Keratinocyte (primary cell): ENCODE measurements at regions not wholly inside any gene's neighbourhood (a gene's known extent, or its start where the extent isn't known, plus 50 kb on each side); places are given as distances from the start of the nearest gene placed in this dataset.

Experiments
- DNase-seq: peaks from one replicate; pipeline ENCODE4 v3.0.0-alpha.2; 2011; ENCODE audit warnings: low read depth, missing footprints, low spot score
- FAIRE-seq: peaks from 2 replicates; lab custom pipeline; 2011; peaks lifted over from hg19 to GRCh38; lab: Jason Lieb, UNC
- H2AFZ ChIP-seq: 2 replicates; pipeline ENCODE4 v1.6.0; 2012; ENCODE audit warnings: low read length, control low read depth, inconsistent platforms; ENCODE audit not compliant: control insufficient read depth
- H3K27ac ChIP-seq: 2 replicates; pipeline ENCODE4 v1.5.1; 2011; ENCODE audit warnings: low read length; ENCODE audit not compliant: control insufficient read depth, insufficient read depth
- H3K27me3 ChIP-seq: 3 replicates; pipeline ENCODE4 v1.6.0; 2011; ENCODE audit warnings: low read length; ENCODE audit not compliant: control insufficient read depth, insufficient read depth; ENCODE audit errors: extremely low read depth
- H3K36me3 ChIP-seq, 2 experiments: 2 replicates in 1 of 2; 3 replicates in 1 of 2; pipeline ENCODE4 v1.5.1; 2011; ENCODE audit warnings: low read length in 2 of 2, mild to moderate bottlenecking in 1 of 2; ENCODE audit not compliant: control insufficient read depth in 2 of 2, insufficient read depth in 2 of 2; ENCODE audit errors: extremely low read depth in 1 of 2
- H3K4me1 ChIP-seq: 3 replicates; pipeline ENCODE4 v1.5.1; 2011; ENCODE audit warnings: low read length; ENCODE audit not compliant: control insufficient read depth, insufficient read depth; ENCODE audit errors: extremely low read depth
- H3K4me2 ChIP-seq: 3 replicates; pipeline ENCODE4 v1.6.0; 2011; ENCODE audit warnings: low read depth, low read length; ENCODE audit not compliant: control insufficient read depth, insufficient read depth; ENCODE audit errors: extremely low read depth
- H3K4me3 ChIP-seq, 3 experiments: fragments of 200-600 bp in 1 of 3; sonication (generic) in 1 of 3; 2 replicates in 2 of 3; 3 replicates in 1 of 3; pipeline ENCODE4 v1.5.1; 2011 to 2016; ENCODE audit warnings: low read length in 3 of 3, mild to moderate bottlenecking in 3 of 3, control low read depth in 2 of 3, inconsistent platforms in 1 of 3, low read depth in 1 of 3, mixed read lengths in 1 of 3, mixed run types in 1 of 3, moderate library complexity in 1 of 3; ENCODE audit not compliant: control insufficient read depth in 2 of 3, insufficient read depth in 2 of 3; ENCODE audit errors: extremely low read depth in 1 of 3
- H3K79me2 ChIP-seq: 2 replicates; pipeline ENCODE4 v1.6.0; 2012; ENCODE audit warnings: low read length; ENCODE audit not compliant: control insufficient read depth, insufficient read depth
- H3K9ac ChIP-seq: 3 replicates; pipeline ENCODE4 v1.6.0; 2011; ENCODE audit warnings: low read length; ENCODE audit not compliant: control insufficient read depth, insufficient read depth; ENCODE audit errors: extremely low read depth
- H3K9me1 ChIP-seq: 3 replicates; pipeline ENCODE4 v1.6.0; 2011; ENCODE audit warnings: low read length; ENCODE audit not compliant: control insufficient read depth, insufficient read depth; ENCODE audit errors: extremely low read depth
- H3K9me3 ChIP-seq: 2 replicates; pipeline ENCODE4 v1.5.1; 2012; ENCODE audit warnings: low read depth, low read length; ENCODE audit not compliant: control insufficient read depth
- H4K20me1 ChIP-seq: 3 replicates; pipeline ENCODE4 v1.6.0; 2011; ENCODE audit warnings: low read length; ENCODE audit not compliant: control insufficient read depth, insufficient read depth; ENCODE audit errors: extremely low read depth
- CTCF ChIP-seq, 3 experiments: IDR thresholded peaks in 1 of 3; conservative IDR thresholded peaks in 1 of 3; optimal IDR thresholded peaks in 1 of 3; 2 replicates in 2 of 3; 3 replicates in 1 of 3; pipeline versions ENCODE3 to v1.5.1; 2011; ENCODE audit warnings: low read length in 3 of 3, mild to moderate bottlenecking in 3 of 3, moderate library complexity in 2 of 3, control low read depth in 1 of 3, inconsistent platforms in 1 of 3; ENCODE audit not compliant: insufficient read depth in 2 of 3; ENCODE audit errors: extremely low read depth in 1 of 3
- EZH2 ChIP-seq: IDR thresholded peaks from one replicate; pipeline ENCODE4 v1.6.1; 2012; ENCODE audit warnings: inconsistent platforms, mild to moderate bottlenecking, low read length, moderate library complexity
- dilution Hi-C: fragments of 300-500 bp; cut with MboI; formaldehyde crosslinking; loops from one replicate; pipeline ENCODE4 v1.7.0; 2020; ENCODE audit warnings: low sequenced_read_pairs; ENCODE audit not compliant: extremely low pct_ligation_motif_present

- Histone ChIP-seq H3K9me3 (no peaks in the 10 kb centered on the region), H3K9ac (no peak overlapping the region), H3K27ac (no peak overlapping the region), H2AFZ (no peak overlapping the region), H3K4me3 (no peak overlapping the region), H3K4me1 (no peaks in the 10 kb centered on the region), H3K79me2 (no peaks in the 10 kb centered on the region), H3K4me2 (no peak overlapping the region), H3K9me1 (no peaks in the 10 kb centered on the region), H3K27me3 (no peaks in the 10 kb centered on the region), H3K36me3 (no peaks in the 10 kb centered on the region), H4K20me1 (no peaks in the 10 kb centered on the region)
- FAIRE-seq (no peak), DNase-seq (no peak)
- no peak for TF ChIP-seq CTCF (optimal IDR thresholded peaks at IDR 0.05 in 1 of 3, IDR thresholded peaks at IDR 0.05 in 1 of 3, conservative IDR thresholded peaks at IDR 0.05 in 1 of 3; ENCODE audit: extremely low read depth in 1 of 3, insufficient read depth in 2 of 3, low read length in 3 of 3)
- TF ChIP-seq EZH2, result no peak
- dilution Hi-C loops, result no loop called here
Measured at GRCh38 chr5:52328220-52328806, 459.4 kb upstream of the ITGA1 start.

- Histone ChIP-seq H3K36me3 (no peaks in the 10 kb centered on the region), H3K9ac (no peak overlapping the region), H4K20me1 (no peaks in the 10 kb centered on the region), H3K4me2 (no peak overlapping the region), H3K27me3 (no peaks in the 10 kb centered on the region), H3K9me1 (no peaks in the 10 kb centered on the region), H3K27ac (no peak overlapping the region), H3K79me2 (no peaks in the 10 kb centered on the region), H3K9me3 (no peaks in the 10 kb centered on the region), H2AFZ (no peak overlapping the region), H3K4me3 (no peak overlapping the region), H3K4me1 (no peaks in the 10 kb centered on the region)
- no peak for FAIRE-seq
- DNase-seq, result no peak
- dilution Hi-C loops, result no loop called here
- TF ChIP-seq EZH2 (no peak), CTCF (optimal IDR thresholded peaks at IDR 0.05 in 1 of 3, IDR thresholded peaks at IDR 0.05 in 1 of 3, conservative IDR thresholded peaks at IDR 0.05 in 1 of 3; ENCODE audit: extremely low read depth in 1 of 3, insufficient read depth in 2 of 3, low read length in 3 of 3) (no peak)
Measured at GRCh38 chr5:52331725-52332124, 456.0 kb upstream of the ITGA1 start.
